Activated CD4-positive, alpha-beta T cell treated with anti-CD3 and anti-CD28 coated beads, Interleukin-2, amount 50 U/mL, for 24 hours (primary cell): ENCODE measurements at regions not wholly inside any gene's neighbourhood (a gene's known extent, or its start where the extent isn't known, plus 50 kb on each side); places are given as distances from the start of the nearest gene placed in this dataset.
A peak's percentile ranks its signal among the peaks of the same experiment; 100 is the strongest.

Experiments used
- DNase-seq, 2 donors: peaks; one replicate each; pipeline ENCODE4 v3.0.0-alpha.2; 2020; ENCODE audit warnings: low read depth in 1 of 2, low spot score in 1 of 2

DNA sequence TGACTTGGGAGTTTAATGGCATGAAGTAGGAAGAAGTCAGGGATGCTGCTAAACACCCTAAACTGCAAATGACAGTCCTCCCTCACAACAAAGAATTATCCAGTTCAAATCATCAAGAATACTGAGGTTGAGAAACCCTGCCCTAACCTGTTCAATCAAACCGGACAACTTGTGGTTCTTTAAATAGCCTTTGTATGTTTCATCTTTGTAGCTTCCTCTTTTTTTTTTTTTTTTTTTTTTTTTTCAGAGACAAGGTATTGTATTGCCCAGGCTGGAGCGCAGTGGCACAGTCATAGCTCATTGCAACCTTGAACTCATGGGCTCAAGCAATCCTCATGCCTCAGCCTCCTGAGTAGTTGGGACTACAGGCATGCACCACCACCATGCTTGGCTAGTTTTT, 52.5 kb upstream of the TTC29 start:
- DNase-seq, result no peak

DNA sequence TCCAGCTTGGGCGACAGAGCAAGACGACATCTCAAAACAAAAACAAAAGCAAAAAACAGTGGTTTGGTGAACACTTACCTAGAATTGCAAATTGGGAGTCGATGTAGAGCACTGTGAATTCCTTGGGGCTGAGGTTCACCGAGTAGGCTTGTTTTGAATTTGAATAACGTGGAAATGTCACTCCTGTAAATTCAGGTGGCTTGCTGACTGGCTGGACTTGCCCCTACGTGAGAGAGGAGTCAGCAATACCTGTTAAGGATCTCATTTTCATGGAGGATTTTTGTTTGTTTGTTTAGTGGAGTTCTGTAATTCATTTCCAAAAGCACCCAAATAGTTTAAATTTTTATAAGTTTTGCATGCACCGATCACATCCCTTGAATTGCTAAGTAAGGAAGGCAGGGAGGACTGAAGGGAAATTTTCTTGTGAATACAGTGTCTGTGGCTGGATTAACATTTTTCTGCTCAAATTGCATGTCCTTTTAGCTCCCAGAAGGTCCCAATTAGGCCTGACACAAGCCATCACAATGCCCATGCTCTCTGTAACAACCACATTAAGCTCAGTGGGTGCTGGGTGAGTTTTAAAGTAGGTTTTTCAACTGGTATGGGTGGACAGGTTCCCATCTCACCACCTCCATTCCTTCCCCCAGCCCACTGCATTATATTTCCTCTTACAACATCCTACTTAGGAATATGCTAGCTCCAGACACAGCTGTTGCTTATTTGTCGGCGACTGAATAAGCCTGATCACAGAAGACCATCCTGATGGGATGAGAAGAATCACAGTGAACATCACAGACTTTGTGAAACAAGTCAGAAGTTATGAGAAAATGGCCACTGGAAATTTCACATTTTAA, 58.5 kb upstream of the TTC29 start:
- DNase-seq, result no peak

DNA sequence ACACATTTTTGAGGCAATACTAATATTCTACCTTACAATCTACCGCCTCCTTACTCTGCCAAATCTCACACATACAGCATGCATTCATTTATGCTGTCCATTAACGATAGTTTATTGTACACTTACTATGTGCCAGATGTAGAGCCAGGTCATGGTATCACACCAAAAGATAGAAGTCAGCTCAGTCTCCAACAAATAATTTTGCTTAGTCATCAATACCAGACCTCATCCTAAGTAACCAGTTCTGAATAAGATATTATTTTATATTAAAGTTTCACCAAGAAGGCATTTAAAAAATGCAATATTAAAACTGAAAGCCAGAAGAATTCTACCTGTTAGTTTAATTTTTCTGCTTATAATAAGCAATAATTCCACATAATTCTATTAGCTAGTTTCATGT, 60.6 kb upstream of the TTC29 start:
- no peak for DNase-seq

DNA sequence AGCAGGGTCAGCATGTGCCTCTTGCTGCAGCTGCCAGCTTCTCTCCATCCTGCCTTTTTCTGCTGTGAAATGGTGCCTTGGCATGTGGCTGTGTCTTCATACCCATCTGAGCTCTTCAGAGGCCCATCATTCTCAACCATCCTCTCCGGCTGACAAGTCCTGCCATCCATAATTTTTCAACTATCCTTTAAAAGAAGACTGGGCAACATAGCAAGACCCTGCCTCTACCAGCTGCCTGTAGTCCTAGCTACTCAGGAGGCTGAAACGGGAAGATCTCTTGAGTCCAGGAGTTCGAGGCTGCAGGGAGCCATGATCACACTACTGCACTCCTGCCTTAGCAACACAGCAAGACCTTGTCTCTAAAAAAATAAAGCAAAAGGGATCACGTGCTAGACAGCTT, 64.2 kb upstream of the TTC29 start:
- no peak for DNase-seq

DNA sequence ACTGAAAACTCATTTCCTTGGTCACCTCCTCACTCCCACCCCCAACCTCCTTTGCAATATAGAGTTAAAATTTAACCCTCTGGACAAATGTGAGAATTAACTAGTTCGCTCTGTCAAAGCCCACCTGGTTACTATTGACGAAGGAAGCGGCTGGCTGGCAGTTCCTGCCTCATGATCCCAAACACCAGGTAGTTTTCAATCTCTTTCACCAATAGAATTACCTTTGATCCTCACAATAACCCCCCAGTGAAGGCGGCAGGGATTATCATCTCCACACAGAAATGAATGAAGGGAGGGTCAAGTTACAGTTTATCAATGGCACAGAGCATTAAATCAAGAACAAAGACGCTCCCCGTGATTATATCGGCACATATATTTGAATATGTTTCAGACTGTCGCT, 65.7 kb upstream of the TTC29 start:
- no peak for DNase-seq

DNA sequence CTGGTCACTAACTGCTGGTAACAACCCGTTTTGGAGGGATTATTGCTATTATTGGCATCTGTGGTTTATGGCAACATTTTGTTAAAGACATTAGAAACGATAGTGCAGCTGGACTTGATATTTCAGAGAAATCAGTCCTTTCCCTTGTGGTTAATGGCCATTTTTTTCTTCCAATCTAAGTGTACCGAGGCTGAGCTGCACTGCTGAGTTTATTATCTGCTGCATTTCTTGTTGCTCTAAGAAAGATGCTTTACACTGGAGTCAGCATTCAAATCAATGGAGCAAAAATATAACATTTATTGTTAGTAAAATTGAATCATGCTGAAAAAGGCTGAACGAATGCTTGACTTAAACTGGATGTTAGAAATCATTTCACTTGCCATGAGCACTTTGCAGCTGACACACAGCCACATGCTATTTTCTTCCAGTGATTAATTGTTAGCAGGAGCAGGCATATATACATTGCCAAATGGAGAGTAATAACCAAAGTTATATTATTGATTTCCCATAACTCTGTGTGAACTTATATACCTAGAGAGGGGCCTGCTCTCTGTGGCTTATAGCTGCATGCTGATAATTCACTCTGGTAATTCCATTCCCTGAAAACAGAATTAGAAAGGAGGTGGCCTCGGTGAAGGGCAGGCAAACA, 66.5 kb upstream of the TTC29 start:
- DNase-seq, result no peak

DNA sequence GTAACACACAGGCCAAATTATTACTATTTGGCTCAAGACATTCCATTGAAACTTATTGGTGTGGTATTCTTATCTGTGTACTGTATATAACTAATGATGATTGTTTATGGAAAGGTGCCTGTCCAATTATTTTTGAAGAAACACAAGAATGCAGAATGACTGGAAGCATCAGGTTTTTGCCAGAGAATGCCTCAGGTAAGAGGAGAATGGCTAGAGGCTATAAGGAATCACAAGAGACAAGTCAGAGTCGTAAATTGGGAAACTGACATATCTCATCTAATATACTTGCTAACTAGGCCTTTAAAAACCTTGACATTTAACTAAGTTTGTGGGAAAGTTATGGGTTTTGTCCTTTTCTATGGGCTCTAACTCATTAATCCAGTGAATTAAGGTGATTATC, 69.3 kb upstream of the TTC29 start:
- DNase-seq, result no peak

DNA sequence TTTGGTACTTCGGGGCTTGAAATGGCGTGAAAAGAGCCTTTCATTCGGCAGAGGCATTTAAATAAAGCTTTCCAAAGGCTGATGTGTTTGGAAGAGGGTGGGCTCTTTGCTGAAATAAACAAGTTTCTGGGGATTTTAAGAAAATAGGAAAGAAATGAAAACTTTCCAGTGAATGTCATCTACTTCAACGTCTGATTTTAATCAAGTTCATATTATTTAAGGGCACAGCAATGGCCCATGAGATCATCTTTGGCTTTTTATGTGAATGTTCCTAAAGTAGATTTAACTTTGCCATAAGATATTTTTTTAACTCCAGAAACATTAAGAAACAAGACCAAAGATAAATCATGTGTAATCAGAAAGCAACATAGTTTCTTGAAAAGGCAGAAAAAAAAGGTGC, 69.8 kb upstream of the TTC29 start:
- no peak for DNase-seq

DNA sequence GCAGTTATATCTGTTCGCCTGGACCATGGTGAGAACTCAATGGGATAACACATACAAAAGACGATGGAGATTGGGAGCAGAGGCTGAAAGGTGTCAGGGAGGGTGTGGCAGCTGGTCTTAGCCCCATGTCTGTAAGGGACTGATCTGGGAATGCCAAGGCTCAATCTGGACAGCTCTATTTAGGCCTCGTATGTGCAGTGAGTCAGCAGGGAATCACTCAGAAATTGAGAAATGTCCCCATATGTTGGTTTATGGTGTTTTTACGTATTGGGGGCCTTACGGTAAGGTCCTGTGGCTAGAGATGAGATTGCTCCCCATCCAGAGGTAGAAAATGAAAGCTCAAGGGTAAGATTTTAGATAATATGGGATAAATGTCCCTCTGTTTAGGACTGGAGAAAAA, 71.4 kb upstream of the TTC29 start:
- no peak for DNase-seq

DNA sequence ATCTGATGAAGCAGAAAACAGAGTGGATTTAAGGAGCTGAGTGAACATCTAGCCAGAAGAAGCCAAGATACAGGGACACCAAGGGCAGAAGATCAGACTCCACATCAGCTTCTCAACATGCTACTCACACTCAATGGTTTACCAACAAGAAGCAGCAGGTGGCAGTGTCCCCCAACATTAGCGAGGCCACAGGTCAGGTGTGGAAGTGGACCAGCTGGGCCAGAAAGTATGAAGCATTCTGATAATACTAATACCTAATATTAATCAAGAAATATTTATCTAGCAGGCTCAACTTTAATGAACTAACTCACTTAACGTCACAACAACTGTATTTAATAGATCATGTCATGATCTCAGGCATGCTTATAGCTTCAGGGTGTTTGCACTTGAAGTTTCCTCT, 73.4 kb upstream of the TTC29 start:
- DNase-seq, result peak; percentile 4 to 7

DNA sequence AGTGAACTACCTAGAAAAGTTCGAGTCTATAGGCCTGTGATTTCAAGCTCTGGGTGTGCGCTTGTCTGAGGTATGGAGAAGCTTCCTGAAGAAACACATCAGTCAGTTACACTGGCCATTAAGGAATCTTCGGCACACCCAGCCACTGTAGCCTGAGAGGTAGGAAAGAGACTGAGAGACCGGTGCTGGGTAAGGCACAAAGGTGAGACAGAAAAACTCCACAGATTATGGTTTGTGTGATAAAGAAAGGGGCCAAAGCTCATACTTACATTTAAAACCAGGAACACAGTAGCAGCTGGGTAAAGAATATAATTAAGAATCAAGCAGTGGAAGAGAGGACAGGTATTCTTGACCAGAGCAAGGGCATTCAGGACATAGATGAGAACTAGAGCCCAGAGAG, 74.8 kb upstream of the TTC29 start:
- DNase-seq, result no peak

DNA sequence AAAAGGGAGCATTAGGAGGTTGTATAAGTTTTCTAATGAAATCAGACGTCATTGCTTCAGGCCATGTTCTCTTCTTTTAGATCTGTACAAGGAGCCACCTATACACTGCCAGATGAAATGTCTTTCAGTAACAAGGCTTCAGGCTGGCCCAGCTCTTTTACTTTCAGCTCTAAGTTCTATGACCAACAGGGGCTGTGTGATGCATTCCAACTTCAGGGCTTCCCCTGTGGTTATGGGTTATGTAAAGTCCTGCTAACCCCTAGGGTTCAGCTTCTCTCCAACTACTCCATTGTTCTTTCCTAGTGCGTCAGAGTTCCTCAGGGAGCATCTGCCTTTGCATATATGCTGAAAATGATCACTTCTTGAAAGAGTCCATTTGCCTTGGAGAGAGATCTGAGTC, 79.4 kb upstream of the TTC29 start:
- DNase-seq, result no peak

DNA sequence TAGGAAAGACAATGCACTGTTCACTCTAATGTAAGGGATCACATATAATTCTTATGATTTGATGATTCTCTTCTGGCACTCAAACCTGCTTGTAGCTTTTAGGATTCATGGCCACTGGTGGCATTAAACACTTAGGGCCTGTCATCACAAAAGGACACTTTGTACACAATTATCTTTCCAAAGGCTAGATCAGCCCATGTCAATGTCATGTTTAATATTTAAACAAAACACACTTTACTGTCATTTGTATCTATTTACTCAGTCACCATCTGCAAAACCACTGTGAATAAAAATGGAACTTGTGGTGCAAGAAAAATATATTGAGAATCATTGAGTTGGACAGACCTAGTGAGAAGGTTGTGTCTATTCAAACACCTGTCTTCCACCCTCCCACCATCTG, 83.6 kb upstream of the TTC29 start:
- DNase-seq, result no peak

DNA sequence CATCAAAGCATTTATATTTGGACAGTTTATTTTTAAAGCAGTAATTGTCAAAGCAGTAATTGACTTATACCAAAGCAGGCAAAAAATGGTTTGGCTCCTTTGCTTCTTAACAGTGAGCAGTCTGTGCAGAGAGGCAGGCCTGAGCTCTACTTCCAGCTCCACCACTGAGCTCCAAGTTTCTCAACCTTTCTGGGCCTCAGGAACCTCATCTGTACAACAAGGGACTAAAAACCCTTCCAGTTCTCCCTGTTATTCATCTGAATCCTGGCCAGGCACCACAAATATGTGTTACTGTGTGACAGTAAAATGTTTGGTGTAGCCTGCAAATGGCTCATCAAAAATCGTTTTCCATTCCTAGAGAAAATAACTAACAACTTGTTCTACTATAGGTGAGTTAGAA, 88.7 kb upstream of the TTC29 start:
- no peak for DNase-seq

DNA sequence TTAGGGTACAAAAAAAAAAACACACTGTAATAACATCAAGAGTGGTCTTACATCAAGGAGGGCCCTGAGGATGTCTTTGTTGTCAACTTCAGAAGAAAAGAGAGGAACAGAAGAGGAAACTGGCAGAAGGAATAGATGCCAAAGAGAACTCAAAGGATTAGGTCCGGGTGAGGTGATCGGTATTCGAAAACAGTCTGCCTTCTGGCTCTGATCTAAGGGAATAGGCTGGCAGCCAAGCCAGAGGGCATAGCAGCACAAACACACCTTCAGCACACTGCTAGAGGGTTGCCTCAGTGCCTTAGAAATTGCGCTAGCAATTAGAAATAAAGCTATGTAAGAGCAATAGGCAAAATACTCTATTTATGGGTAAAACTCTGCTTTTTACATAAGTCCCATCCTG, 91.4 kb upstream of the TTC29 start:
- DNase-seq, result no peak

DNA sequence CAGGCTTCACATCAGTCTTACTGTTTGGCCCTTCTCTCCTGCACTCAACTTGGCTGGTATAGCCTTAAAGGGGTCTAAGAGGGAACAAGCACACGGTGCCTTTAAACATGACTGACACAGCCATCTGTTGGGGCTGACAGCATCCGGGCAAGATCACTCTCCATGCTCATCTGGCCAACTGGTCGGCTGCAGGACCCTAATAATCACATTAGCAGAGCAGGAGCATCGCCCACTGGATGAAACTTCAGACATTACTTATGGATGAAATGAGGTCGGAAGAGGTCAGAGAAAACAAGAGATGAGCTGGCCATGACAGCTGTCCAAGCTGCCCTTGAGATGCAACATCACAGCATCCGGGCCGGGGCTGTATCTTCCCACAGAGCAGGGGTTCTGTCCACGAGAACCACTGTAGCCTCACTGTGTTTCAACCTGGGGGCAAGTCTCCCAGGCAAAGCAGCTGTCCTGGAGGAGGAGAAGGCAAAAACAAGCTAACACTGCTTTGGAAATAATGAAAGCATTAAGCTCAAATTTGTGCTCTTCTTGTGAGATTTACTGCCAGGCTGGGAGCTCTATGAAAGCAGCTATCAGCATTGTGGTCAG, 94.4 kb upstream of the TTC29 start:
- DNase-seq, result no peak

DNA sequence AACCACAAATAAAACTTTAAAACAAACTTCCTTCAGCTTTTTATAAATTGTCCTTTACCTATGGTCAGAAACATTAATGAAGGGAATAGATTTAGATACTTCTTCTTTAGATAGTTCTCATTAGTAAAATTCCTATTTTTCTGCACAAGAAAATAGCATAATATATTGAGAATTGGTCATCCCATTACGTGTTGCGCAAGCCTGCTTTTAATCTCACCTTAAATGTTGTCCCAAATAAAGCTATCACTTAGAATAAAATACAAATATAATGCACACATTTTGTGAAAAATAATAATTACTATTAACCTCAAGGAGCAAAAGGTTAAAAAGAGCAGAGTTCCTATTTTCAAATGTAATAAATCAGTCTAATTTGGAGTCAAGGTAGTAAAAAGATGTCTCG, 95.2 kb upstream of the TTC29 start:
- no peak for DNase-seq

DNA sequence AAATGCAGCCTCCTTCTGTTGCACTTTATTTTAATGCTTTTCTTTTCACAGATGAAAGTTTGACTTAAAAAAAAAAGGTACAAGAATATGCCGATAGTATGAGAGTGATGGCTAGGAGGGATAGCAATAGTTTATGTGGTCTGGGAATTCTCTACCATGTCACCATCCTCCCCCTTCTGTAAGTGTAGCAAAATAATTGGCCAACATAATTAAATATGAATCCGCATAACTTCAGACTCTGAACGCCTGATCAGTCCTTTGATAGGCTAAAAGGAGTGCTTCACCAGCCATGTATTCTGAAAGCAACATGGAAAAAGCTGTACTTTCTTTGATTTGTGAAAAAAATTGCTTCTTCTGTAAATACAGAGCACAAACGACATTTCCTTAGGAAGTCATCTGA, 95.7 kb upstream of the TTC29 start:
- no peak for DNase-seq

DNA sequence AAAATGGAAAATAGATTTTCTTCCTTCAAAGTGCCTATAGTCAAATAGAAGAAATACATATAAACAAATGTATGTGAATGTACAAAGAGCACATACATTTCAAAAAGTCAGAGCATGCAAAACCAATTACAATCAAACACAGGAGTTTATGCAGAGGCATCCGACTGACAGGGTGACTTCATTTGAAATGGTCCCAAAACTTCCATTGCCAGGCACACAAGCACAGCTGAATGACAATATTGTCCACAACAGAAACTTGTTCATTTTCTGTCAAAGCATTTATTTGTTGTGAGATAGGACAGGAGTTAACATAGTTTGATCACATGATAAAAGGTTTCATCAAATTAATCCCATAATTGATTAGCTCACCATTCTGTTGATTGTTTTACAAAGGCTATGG, 96.4 kb upstream of the TTC29 start:
- DNase-seq, result no peak

DNA sequence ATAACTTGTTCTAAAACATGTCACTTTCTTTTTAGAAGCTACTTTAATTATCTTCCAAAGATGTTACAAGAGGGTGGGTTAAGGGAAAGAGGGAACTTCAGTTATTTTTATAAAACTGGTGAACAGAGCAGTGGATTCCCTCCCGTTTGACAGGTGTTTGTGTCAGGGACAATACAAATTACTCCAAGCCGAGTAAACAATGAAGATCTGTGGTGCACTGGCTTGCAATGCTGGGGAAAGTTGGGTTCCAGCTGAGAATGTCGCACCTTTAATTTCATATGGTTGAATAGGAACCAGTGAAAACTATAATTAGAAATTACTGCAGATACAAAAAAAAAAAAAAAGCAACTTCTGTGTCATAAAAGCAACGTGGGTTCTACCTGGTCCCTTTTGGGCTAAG, 98.6 kb upstream of the TTC29 start:
- no peak for DNase-seq

DNA sequence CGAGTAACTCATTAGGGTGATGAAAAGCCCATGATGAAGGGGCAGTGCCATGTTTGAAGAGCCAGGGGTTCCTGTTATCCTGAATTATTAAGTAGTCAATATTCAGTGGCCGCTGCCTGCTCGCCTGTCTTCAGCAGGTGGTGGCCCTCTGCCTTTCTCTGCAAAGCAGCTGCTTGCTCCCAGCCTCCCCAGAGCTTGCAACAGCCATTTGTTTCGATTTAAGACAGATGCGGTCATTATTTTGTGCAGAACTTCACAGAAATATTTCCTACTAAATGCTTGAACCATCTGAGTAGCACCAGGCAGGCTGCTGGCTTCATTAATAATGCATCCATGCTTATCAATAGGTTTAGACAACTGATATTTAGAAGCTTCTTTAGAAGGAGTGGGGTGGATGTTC, 104.3 kb upstream of the TTC29 start:
- DNase-seq, result no peak

DNA sequence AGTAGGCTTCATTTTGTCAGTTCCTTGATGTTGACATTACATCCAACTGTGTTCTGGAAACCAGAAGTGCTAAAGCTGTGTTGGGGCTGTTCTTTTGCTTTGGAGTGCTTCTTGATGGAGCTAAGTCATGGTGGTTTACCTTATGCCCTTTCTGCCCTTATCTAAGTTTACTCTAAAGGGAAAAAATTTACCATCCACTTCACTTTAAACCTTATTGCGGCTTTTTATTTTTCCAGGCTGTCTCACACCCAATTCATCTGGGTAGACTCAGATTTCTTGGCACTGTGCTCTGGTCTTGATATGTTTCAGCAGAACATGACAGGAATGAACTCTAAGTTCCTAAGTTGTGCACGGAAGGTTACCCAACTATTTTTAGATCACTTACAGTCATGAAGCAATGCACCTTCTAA, 104.7 kb upstream of the TTC29 start:
- DNase-seq, result no peak

DNA sequence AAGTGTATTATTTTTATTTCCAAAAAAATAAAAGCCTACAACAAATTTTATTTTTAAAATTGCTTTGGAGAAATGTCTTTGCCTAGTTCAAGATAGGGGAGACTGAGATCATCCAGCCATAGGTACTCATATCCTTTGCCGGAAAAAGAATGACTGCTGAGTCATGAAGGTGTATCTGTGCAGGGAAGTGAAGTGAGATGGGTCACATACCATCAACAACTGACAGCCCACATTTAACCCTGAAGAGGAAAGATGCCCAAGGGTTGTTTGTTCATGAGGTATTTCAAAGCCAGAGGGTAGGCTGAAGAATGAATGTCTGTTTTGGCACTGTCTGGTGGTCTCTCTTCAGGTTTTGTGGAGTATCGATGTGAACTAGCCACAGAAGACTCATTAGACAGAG, 106.7 kb upstream of the TTC29 start:
- DNase-seq, result no peak
